WTC11 (cell line): ENCODE measurements at regions not wholly inside any gene's neighbourhood (a gene's known extent, or its start where the extent isn't known, plus 50 kb on each side); places are given as distances from the start of the nearest gene placed in this dataset.

ENCODE experiments used
- ATAC-seq: fragments of 200-7000 bp; cut with Tn5 transposase; 2 replicates; pipeline ENCODE4 v1.10.0; 2021; ENCODE audit warnings: mild to moderate bottlenecking, moderate library complexity
- CTCF ChIA-PET: fragments of 300-600 bp; sonication (Branson Sonifier 250); formaldehyde crosslinking; loops from one replicate; lab custom pipeline; 2021; ENCODE audit warnings: antibody characterized with exemption; lab: Charles Lee
- POLR2A ChIA-PET: fragments of 350-600 bp; sonication (Branson Sonifier 250); formaldehyde crosslinking; loops from one replicate; lab custom pipeline; 2021; ENCODE audit warnings: antibody characterized with exemption; lab: Charles Lee
- DNase-seq: peaks from one replicate; pipeline ENCODE4 v3.0.0; 2021; ENCODE audit warnings: low spot score
- H3K27ac Mint-ChIP-seq: 2 replicates; pipeline ENCODE4 v1.8.0; 2021; ENCODE audit warnings: mixed read lengths
- H3K27me3 Mint-ChIP-seq: 2 replicates; pipeline ENCODE4 v1.8.0; 2021; ENCODE audit warnings: low read depth, mild to moderate bottlenecking, moderate library complexity, mixed read lengths
- H3K36me3 Mint-ChIP-seq: 2 replicates; pipeline ENCODE4 v1.8.0; 2021; ENCODE audit warnings: mixed read lengths
- H3K4me1 Mint-ChIP-seq: 2 replicates; pipeline ENCODE4 v1.8.0; 2022; ENCODE audit warnings: mixed read lengths
- H3K4me3 Mint-ChIP-seq: 2 replicates; pipeline ENCODE4 v1.8.0; 2021; ENCODE audit warnings: mild to moderate bottlenecking, moderate library complexity, mixed read lengths
- H3K9me3 Mint-ChIP-seq: 2 replicates; pipeline ENCODE4 v1.8.0; 2021; ENCODE audit warnings: mixed read lengths
- AR ChIP-seq: fragments of 250-450 bp; sonication (Bioruptor Pico); IDR thresholded peaks from 2 replicates; pipeline ENCODE4 v1.9.0; 2021; ENCODE audit warnings: mild to moderate bottlenecking
- ATF1 ChIP-seq: sonication (generic); formaldehyde crosslinking; IDR thresholded peaks from 2 replicates; pipeline ENCODE4 v1.8.1; 2023; ENCODE audit warnings: mild to moderate bottlenecking, moderate library complexity, missing genetic modification reagents
- CREM ChIP-seq: sonication (generic); formaldehyde crosslinking; IDR thresholded peaks from 2 replicates; pipeline ENCODE4 v1.8.1; 2022; ENCODE audit warnings: mild to moderate bottlenecking, missing genetic modification reagents, moderate library complexity
- CTCF ChIP-seq: fragments of 200-600 bp; IDR thresholded peaks from 2 replicates; pipeline ENCODE4 v1.8.0; 2022; ENCODE audit warnings: antibody characterized with exemption
- EMX1 ChIP-seq: fragments of 250-450 bp; sonication (Bioruptor Pico); IDR thresholded peaks from 2 replicates; pipeline ENCODE4 v1.8.0; 2021; ENCODE audit warnings: mild to moderate bottlenecking
- GRHL2 ChIP-seq: fragments of 250-450 bp; sonication (Bioruptor Pico); IDR thresholded peaks from 2 replicates; pipeline ENCODE4 v1.8.0; 2022; ENCODE audit warnings: mild to moderate bottlenecking, moderate library complexity; ENCODE audit not compliant: insufficient replicate concordance, severe bottlenecking
- GTF2I ChIP-seq: fragments of 250-450 bp; sonication (Bioruptor Pico); conservative IDR thresholded peaks from 2 replicates; pipeline ENCODE4 v1.4.0; 2021; ENCODE audit warnings: mild to moderate bottlenecking
- HMGXB4 ChIP-seq: sonication (generic); formaldehyde crosslinking; IDR thresholded peaks from 2 replicates; pipeline ENCODE4 v1.8.1; 2023; ENCODE audit warnings: mild to moderate bottlenecking, moderate library complexity, missing genetic modification reagents
- IRF2 ChIP-seq: sonication (generic); formaldehyde crosslinking; IDR thresholded peaks from 2 replicates; pipeline ENCODE4 v1.8.0; 2022; ENCODE audit warnings: low read depth, missing genetic modification reagents, borderline replicate concordance
- JAZF1 ChIP-seq: fragments of 250-450 bp; sonication (Bioruptor Pico); IDR thresholded peaks from 2 replicates; pipeline ENCODE4 v1.9.0; 2021; ENCODE audit warnings: moderate library complexity, mild to moderate bottlenecking, inconsistent platforms
- MAX ChIP-seq: sonication (generic); formaldehyde crosslinking; IDR thresholded peaks from 2 replicates; pipeline ENCODE4 v1.8.0; 2022; ENCODE audit warnings: mild to moderate bottlenecking, missing genetic modification reagents
- MXD4 ChIP-seq: fragments of 250-450 bp; sonication (Bioruptor Pico); IDR thresholded peaks from 2 replicates; pipeline ENCODE4 v1.8.0; 2021; ENCODE audit warnings: mild to moderate bottlenecking, moderate library complexity, borderline replicate concordance
- MYBL2 ChIP-seq: sonication (generic); formaldehyde crosslinking; IDR thresholded peaks from 2 replicates; pipeline ENCODE4 v1.8.1; 2023; ENCODE audit warnings: mild to moderate bottlenecking, moderate library complexity, missing genetic modification reagents
- NFYB ChIP-seq: sonication (generic); formaldehyde crosslinking; conservative IDR thresholded peaks from 2 replicates; pipeline ENCODE4 v1.8.0; 2022; ENCODE audit warnings: low read depth, missing genetic modification reagents
- NR3C1 ChIP-seq: sonication (generic); formaldehyde crosslinking; conservative IDR thresholded peaks from 2 replicates; pipeline ENCODE4 v1.8.1; 2023; ENCODE audit warnings: low read depth, mild to moderate bottlenecking, missing genetic modification reagents
- SMAD3 ChIP-seq: sonication (generic); formaldehyde crosslinking; IDR thresholded peaks from 2 replicates; pipeline ENCODE4 v1.8.0; 2022; ENCODE audit warnings: missing genetic modification reagents, mild to moderate bottlenecking, borderline replicate concordance
- USF1 ChIP-seq: sonication (generic); formaldehyde crosslinking; IDR thresholded peaks from 2 replicates; pipeline ENCODE4 v1.8.0; 2022; ENCODE audit warnings: mild to moderate bottlenecking, missing genetic modification reagents
- USF2 ChIP-seq: sonication (generic); formaldehyde crosslinking; IDR thresholded peaks from 2 replicates; pipeline ENCODE4 v1.8.1; 2023; ENCODE audit warnings: mild to moderate bottlenecking, missing genetic modification reagents, moderate library complexity
- ZNF263 ChIP-seq: sonication (generic); formaldehyde crosslinking; IDR thresholded peaks from 2 replicates; pipeline ENCODE4 v1.8.1; 2022; ENCODE audit warnings: low read depth, mild to moderate bottlenecking, moderate library complexity, missing genetic modification reagents
- ZNF423 ChIP-seq: fragments of 250-450 bp; sonication (Bioruptor Pico); IDR thresholded peaks from 2 replicates; pipeline ENCODE4 v2.1.2; 2022; ENCODE audit warnings: mild to moderate bottlenecking, moderate library complexity
- ZNF671 ChIP-seq: fragments of 250-450 bp; sonication (Bioruptor Pico); IDR thresholded peaks from 2 replicates; pipeline ENCODE4 v1.8.0; 2021; ENCODE audit warnings: mild to moderate bottlenecking
- ZSCAN18 ChIP-seq: fragments of 250-450 bp; sonication (Bioruptor Pico); IDR thresholded peaks from 2 replicates; pipeline ENCODE4 v2.1.2; 2022; ENCODE audit warnings: mild to moderate bottlenecking, moderate library complexity

GRCh38 chr2:226553333-226553732 lies 246.3 kb downstream of the IRS1 start:
- POLR2A ChIA-PET = no interaction called here
- no peak overlapping the region for H3K27ac Mint-ChIP-seq
- H3K4me1 Mint-ChIP-seq = peaks cover 22% of the 10 kb centered on the region
- H3K4me3 Mint-ChIP-seq = no peak overlapping the region
- no peak for ATAC-seq
- CTCF ChIA-PET = no interaction called here
- H3K27me3 Mint-ChIP-seq = no peaks in the 10 kb centered on the region; the same call in 1 of the 2 replicates
- DNase-seq = no peak
- H3K36me3 Mint-ChIP-seq = no peaks in the 10 kb centered on the region
- no peaks in the 10 kb centered on the region for H3K9me3 Mint-ChIP-seq
- TF ChIP-seq USF2 (CRISPR knock-in tag) (no peak), ZNF671 (CRISPR knock-in tag) (no peak)

GRCh38 chr2:226552571-226553285 lies 246.9 kb downstream of the IRS1 start:
- Mint-ChIP-seq H3K9me3 (no peaks in the 10 kb centered on the region), H3K27ac (no peak overlapping the region), H3K4me3 (no peak overlapping the region), H3K27me3 (no peaks in the 10 kb centered on the region; the same call in 1 of the 2 replicates), H3K4me1 (peaks cover 22% of the 10 kb centered on the region), H3K36me3 (no peaks in the 10 kb centered on the region)
- no peak for ATAC-seq
- ChIA-PET POLR2A (no interaction called here), CTCF (no interaction called here)
- DNase-seq = no peak
- TF ChIP-seq GTF2I (CRISPR knock-in tag) (no peak), ZNF423 (no peak), CTCF (no peak), SMAD3 (CRISPR knock-in tag) (no peak), JAZF1 (CRISPR knock-in tag) (no peak), IRF2 (CRISPR knock-in tag) (no peak), ATF1 (CRISPR knock-in tag) (no peak)

- Mint-ChIP-seq H3K4me3 (no peak overlapping the region), H3K27ac (no peak overlapping the region), H3K4me1 (peaks cover 22% of the 10 kb centered on the region), H3K9me3 (no peaks in the 10 kb centered on the region), H3K36me3 (no peaks in the 10 kb centered on the region), H3K27me3 (no peaks in the 10 kb centered on the region; the same call in 1 of the 2 replicates)
- POLR2A ChIA-PET = no interaction called here
- no peak for ATAC-seq
- CTCF ChIA-PET = no interaction called here
- no peak for DNase-seq
- TF ChIP-seq USF1 (CRISPR knock-in tag) = no peak
- TF ChIP-seq EMX1 (CRISPR knock-in tag) = no peak
- TF ChIP-seq HMGXB4 (CRISPR knock-in tag) = no peak
- TF ChIP-seq ZSCAN18 = no peak
- no peak for TF ChIP-seq ZNF671 (CRISPR knock-in tag)
- TF ChIP-seq NFYB = no peak
- TF ChIP-seq ZNF263 (CRISPR knock-in tag) = no peak
- no peak for TF ChIP-seq MXD4 (CRISPR knock-in tag)
- TF ChIP-seq GRHL2 (CRISPR knock-in tag) = no peak
- TF ChIP-seq CREM (CRISPR knock-in tag) = no peak
- TF ChIP-seq MAX = no peak
- TF ChIP-seq AR (CRISPR knock-in tag) = no peak
- no peak for TF ChIP-seq MYBL2 (CRISPR knock-in tag)
- no peak for TF ChIP-seq NR3C1
Measured at GRCh38 chr2:226551522-226552250, 247.9 kb downstream of the IRS1 start.
